GM12891 (cell line): ENCODE measurements at regions not wholly inside any gene's neighbourhood (a gene's known extent, or its start where the extent isn't known, plus 50 kb on each side); places are given as distances from the start of the nearest gene placed in this dataset.

ENCODE experiments used
- POLR2A ChIP-seq: IDR thresholded peaks from 2 replicates; pipeline ENCODE4 v1.6.1; 2011; ENCODE audit warnings: low read depth, low read length, control low read depth
- POLR2AphosphoS5 ChIP-seq: IDR thresholded peaks from 2 replicates; pipeline ENCODE4 v1.6.1; 2011; ENCODE audit warnings: low read depth, low read length, control low read depth
- SPI1 ChIP-seq: IDR thresholded peaks from 2 replicates; pipeline ENCODE4 v1.6.1; 2011; ENCODE audit warnings: low read depth, low read length, control low read depth
- TAF1 ChIP-seq: IDR thresholded peaks from 2 replicates; pipeline ENCODE4 v1.6.1; 2011; ENCODE audit warnings: low read depth, low read length, control low read depth

DNA sequence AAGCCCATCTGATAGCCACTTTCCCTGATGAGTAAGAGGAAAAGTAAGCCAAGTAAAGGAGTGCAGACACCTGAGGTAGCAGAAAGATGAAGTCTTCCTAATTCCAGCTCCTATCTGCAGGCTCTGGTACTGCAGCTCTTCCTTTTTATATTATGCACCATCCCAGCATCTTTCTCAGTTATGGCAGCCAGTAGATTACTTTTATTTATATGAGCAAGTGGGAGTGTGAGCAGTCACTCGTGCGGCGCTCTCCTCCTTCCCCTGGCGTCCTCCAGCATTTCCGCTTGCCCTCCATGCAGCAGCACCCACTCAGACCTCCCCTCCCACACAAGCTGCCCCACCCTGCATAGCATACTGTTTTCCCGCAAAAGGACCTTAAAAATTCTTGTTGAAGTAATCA is 465.9 kb upstream of the DPPA4 start:
- TF ChIP-seq POLR2AphosphoS5, result no peak
- no peak for TF ChIP-seq POLR2A
- TF ChIP-seq TAF1, result no peak
- no peak for TF ChIP-seq SPI1
